ENCODE measurements at regions not wholly inside any gene's neighbourhood (a gene's known extent, or its start where the extent isn't known, plus 50 kb on each side); places are given as distances from the start of the nearest gene placed in this dataset.

GRCh38 chr4:155600244-155600643 is 66.4 kb upstream of the GUCY1A1 start (continued):
- TF ChIP-seq EWSR1 (IDR thresholded peaks at IDR 0.05; ENCODE audit: borderline replicate concordance, low read depth, partially characterized antibody) (no peak), ZFX (CRISPR knock-in tag; IDR thresholded peaks at IDR 0.05) (no peak), RAD51 (IDR thresholded peaks at IDR 0.05; ENCODE audit: borderline replicate concordance, low read depth) (no peak), PTBP1 (IDR thresholded peaks at IDR 0.05; ENCODE audit: low read depth, low read length) (no peak), LEF1 (IDR thresholded peaks at IDR 0.05) (no peak)

DNA sequence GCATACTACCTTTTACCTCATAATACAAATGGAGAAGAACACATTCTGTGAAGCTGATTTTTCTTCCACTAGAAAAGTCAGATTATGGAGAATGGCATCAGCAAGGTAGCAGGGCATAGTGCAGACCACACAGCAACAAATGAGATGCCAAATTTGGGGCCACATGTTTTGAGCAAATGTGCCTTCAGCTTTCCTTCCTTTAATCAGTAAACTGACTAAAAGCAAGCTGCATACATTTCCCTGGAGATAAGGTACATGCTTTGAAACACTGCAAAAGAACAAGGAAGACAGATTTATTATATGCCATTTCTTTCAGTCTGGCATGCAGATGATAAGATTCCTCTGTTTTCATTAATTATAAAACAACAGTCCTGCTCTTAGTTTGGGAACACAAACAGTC is 67.1 kb upstream of the GUCY1A1 start:
- ATAC-seq, result no peak
- DNase-seq (ENCODE audit: extremely low read depth in 1 of 4, low spot score in 3 of 4), result no peak
- Histone ChIP-seq H3K4me3 (no peak overlapping the region), H4K20me1 (replicated peaks; ENCODE audit: control insufficient read depth, insufficient read depth, low read length) (no peaks in the 10 kb centered on the region), H2AFZ (ENCODE audit: low read depth, low read length) (no peak overlapping the region), H3K9me1 (ENCODE audit: control insufficient read depth, insufficient read depth, low read length) (no peaks in the 10 kb centered on the region), H3K36me3 (ENCODE audit: control insufficient read depth, insufficient read depth, low read length) (no peaks in the 10 kb centered on the region), H3K9ac (ENCODE audit: insufficient read depth in 1 of 2, low read depth in 2 of 2, low read length in 2 of 2) (no peak overlapping the region), H3K4me1 (replicated peaks in 1 of 2; ENCODE audit: control insufficient read depth in 2 of 2, insufficient read depth in 2 of 2, low read length in 2 of 2) (no peaks in the 10 kb centered on the region), H3K27me3 (ENCODE audit: control insufficient read depth in 2 of 2, insufficient read depth in 2 of 2, low read length in 2 of 2) (no peaks in the 10 kb centered on the region), H3K9me3 (replicated peaks; ENCODE audit: control insufficient read depth, insufficient read depth, low read depth, low read length) (no peaks in the 10 kb centered on the region), H3K4me2 (ENCODE audit: insufficient read depth, low read length) (no peak overlapping the region), H3K27ac (ENCODE audit: extremely low read depth, low read depth, low read length) (no peak overlapping the region), H3K79me2 (ENCODE audit: control insufficient read depth, insufficient read depth, low read length) (no peaks in the 10 kb centered on the region)
- intact Hi-C loops (cut with micrococcal nuclease) (no loop called here), in situ Hi-C loops (cut with MboI) (no loop called here)
- POLR2A ChIA-PET, result no interaction called here
- FAIRE-seq, result no peak
- CTCF ChIA-PET (ENCODE audit: low intra/inter-chr PET ratio), result no interaction called here
- no TSS peak for BruUV-seq (replicated peaks)
- TF ChIP-seq ZNF699 (CRISPR knock-in tag; IDR thresholded peaks at IDR 0.05; ENCODE audit: insufficient replicate concordance), result no peak
- no peak for TF ChIP-seq BCOR (IDR thresholded peaks at IDR 0.05)
- no peak for TF ChIP-seq REST (IDR thresholded peaks at IDR 0.05; ENCODE audit: borderline replicate concordance)
- no peak for TF ChIP-seq REST (CRISPR knock-in tag; IDR thresholded peaks at IDR 0.05; ENCODE audit: low read depth)
- no peak for TF ChIP-seq NFE2L1 (tag; IDR thresholded peaks at IDR 0.05; ENCODE audit: borderline replicate concordance, low read depth)
- TF ChIP-seq, protein P1, sequence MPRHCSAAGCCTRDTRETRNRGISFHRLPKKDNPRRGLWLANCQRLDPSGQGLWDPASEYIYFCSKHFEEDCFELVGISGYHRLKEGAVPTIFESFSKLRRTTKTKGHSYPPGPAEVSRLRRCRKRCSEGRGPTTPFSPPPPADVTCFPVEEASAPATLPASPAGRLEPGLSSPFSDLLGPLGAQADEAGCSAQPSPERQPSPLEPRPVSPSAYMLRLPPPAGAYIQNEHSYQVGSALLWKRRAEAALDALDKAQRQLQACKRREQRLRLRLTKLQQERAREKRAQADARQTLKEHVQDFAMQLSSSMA (CRISPR knock-in tag; IDR thresholded peaks at IDR 0.05), result no peak
- TF ChIP-seq SRSF7 (optimal IDR thresholded peaks at IDR 0.05; ENCODE audit: low read depth, low read length), result no peak
- no peak for TF ChIP-seq POLR2G (IDR thresholded peaks at IDR 0.05; ENCODE audit: low read depth, low read length)
- no peak for TF ChIP-seq MYNN (IDR thresholded peaks at IDR 0.05)
- TF ChIP-seq MYNN (CRISPR knock-in tag; IDR thresholded peaks at IDR 0.05), result no peak
- TF ChIP-seq ZNF140 (CRISPR knock-in tag; IDR thresholded peaks at IDR 0.05), result no peak
- no peak for TF ChIP-seq POLR2H (tag; IDR thresholded peaks at IDR 0.05; ENCODE audit: low read depth)

Measured in K562 (cell line).